Nucleus accumbens (tissue), 56 donors: ENCODE measurements at regions not wholly inside any gene's neighbourhood (a gene's known extent, or its start where the extent isn't known, plus 50 kb on each side); places are given as distances from the start of the nearest gene placed in this dataset.

Experiments
- DNase-seq, 56 donors: peaks; one replicate each; lab custom pipeline; 2025; lab: John Stamatoyannopoulos, UW

GRCh38 chr1:37085393-37085792, 51.1 kb upstream of the GRIK3 start:
- no peak for DNase-seq

- no peak for DNase-seq
These were observed 55.4 kb upstream of the GRIK3 start for GRCh38 chr1:37089750-37090149.

GRCh38 chr1:37090671-37091070, 56.4 kb upstream of the GRIK3 start:
- no peak for DNase-seq

GRCh38 chr1:37092937-37093336, 58.6 kb upstream of the GRIK3 start:
- DNase-seq, result no peak

- DNase-seq, result peak in 1 of 56 donors; percentile 32
These were observed 60.0 kb upstream of the GRIK3 start for GRCh38 chr1:37094302-37094701.

GRCh38 chr1:37096523-37096922, 62.2 kb upstream of the GRIK3 start:
- no peak for DNase-seq

- DNase-seq, result no peak
These were observed 63.4 kb upstream of the GRIK3 start for GRCh38 chr1:37097731-37098130.

GRCh38 chr1:37098237-37098636, 63.9 kb upstream of the GRIK3 start:
- no peak for DNase-seq

GRCh38 chr1:37100310-37100709, 66.0 kb upstream of the GRIK3 start:
- no peak for DNase-seq

GRCh38 chr1:37102656-37103382, 68.5 kb upstream of the GRIK3 start:
- no peak for DNase-seq

GRCh38 chr1:37105911-37106310, 71.6 kb upstream of the GRIK3 start:
- DNase-seq, result no peak

- peak in 12 of 56 donors; percentile 8 to 37 (median 20) for DNase-seq
These were observed 73.0 kb upstream of the GRIK3 start for GRCh38 chr1:37107153-37107907.

- no peak for DNase-seq
These were observed 74.4 kb upstream of the GRIK3 start for GRCh38 chr1:37108596-37109188.

GRCh38 chr1:37112430-37112829, 78.1 kb upstream of the GRIK3 start:
- no peak for DNase-seq

GRCh38 chr1:37113285-37113997, 79.1 kb upstream of the GRIK3 start:
- DNase-seq, result no peak

- no peak for DNase-seq
These were observed 84.5 kb upstream of the GRIK3 start for GRCh38 chr1:37118790-37119189.

GRCh38 chr1:37120279-37120678, 86.0 kb upstream of the GRIK3 start:
- DNase-seq, result no peak

GRCh38 chr1:37123276-37124115, 89.2 kb upstream of the GRIK3 start:
- no peak for DNase-seq

- DNase-seq, result no peak
These were observed 90.2 kb upstream of the GRIK3 start for GRCh38 chr1:37124501-37124900.

GRCh38 chr1:37125295-37125694, 91.0 kb upstream of the GRIK3 start:
- no peak for DNase-seq
